HG02610 (cell line): ENCODE measurements at regions not wholly inside any gene's neighbourhood (a gene's known extent, or its start where the extent isn't known, plus 50 kb on each side); places are given as distances from the start of the nearest gene placed in this dataset.
"Not testable (repeated sequence)": the region's sequence is repeated elsewhere in the genome, so short reads cannot be mapped to it uniquely, and the experiment has no call there.

Experiments used
- ATAC-seq: cut with Tn5 transposase; IDR thresholded peaks from one replicate; pipeline ENCODE4 v1.9.1; 2021; ENCODE audit warnings: mild to moderate bottlenecking, moderate library complexity; ENCODE audit not compliant: unreplicated experiment

DNA sequence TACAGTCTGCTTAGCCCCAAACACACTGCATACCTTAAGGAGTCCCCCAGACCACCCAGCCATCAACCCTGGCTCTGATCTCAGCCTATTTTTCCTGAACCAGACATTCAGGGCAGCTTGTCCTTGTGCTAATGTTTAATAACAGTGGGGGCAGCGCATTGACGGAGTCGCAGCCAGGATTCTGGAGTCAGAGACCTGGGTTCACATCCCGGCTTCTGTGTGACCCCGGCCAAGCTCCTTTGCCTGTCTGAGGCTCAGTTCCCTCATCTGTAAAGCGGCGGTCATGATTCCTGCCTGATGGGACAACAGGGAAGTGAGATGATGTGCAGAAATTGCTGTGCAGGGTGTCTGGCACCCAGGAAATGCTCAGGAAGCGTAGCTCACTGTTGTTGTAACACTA, 63.1 kb downstream of the MATN1 start:
- no peak for ATAC-seq

DNA sequence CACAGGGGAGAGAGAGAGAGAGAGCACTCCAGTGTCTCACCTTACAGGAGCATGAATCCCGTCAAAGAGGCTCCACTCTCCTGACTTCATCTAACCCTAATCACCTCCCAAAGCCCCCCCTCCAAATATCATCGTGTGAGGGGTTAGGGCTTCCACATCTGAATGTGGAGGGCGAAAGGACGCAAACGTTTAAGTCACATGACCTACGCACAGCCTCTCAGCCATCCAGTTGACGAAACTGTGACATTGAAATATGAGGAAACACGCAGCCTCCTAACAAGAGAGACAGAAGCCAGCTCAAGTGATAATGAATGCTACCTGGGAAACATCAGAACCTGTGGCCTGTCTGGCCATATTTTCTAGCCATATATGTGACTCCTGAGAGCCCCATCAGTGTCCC, 63.7 kb downstream of the MATN1 start:
- ATAC-seq = no peak

DNA sequence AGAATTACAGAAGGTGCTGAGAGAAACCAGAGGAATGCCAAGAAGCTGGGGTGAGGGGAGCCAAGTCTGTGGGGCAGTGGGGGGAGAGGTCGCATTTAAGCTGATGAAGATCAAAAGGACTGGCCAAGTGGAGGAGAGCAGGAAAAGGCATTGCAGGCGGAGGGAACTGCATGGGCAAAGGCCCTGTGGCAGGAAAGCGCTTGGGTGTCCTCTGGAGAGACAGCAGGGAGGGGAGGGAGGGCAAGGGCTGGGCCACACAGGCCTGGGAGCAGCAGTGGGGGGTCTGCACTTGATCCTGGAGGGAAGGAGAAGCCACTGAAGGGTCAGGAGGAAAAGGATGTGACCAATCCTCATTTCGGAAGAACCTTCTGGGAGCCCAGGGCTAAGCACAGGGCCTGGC, 65.0 kb downstream of the MATN1 start:
- ATAC-seq = not testable (repeated sequence)

DNA sequence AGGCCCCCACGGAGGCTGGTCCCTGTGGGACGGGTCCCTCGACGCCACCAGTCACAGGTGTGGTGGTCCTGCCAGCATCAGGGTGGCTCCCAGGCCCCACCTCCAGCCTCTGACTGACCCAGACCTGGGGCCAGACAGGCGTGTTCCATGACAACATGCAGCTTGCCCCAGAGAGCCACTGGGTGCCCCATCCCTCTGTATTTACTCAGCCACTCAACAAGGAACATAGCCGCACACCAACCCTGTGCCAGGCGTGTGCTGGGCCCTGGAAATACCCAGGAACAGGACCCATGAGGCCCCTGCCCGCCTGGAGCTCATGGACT, 65.4 kb downstream of the MATN1 start:
- ATAC-seq = no peak

DNA sequence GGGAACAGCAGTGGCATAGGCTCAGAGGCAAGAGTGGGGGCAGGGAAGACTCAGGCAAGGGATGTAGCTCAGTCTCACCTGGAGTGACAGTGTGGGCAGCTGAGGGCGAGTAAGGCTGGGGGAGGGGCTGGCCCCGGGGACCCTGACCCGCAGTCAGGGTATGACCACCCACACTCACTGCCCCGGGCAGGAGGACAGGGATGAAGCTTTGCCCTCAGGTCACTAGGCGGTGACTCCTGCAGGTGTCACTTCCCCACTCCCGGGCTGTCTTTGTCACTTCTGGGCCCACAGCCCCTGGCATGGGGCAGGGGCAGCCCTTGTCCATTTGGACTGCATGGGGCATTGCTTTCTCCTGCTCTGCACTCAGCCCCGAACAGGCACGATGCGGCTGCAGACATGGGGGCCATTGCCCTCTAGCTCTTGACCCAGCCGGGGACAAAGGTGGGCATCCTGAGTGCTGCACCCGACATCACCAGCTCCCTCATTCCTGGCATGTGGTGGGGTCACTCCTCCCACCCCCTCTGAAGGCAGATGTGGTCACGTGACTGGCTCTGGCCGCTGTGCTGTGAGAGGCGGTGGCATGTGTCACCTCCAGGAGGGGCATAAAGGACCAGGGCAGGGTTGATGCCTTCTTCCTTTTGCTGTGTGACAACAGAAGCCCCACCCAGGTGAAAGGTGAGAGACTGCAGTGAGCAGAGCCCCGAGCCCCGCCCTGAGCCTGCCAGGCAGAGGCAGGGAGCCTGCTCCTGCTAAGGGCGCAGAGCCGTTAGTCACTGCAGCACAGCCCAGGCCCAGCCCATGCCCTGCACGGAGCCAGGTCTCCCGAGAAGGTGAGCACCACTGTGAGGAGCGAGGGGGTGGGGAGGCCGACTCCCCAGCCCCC, 66.0 kb downstream of the MATN1 start:
- no peak for ATAC-seq

DNA sequence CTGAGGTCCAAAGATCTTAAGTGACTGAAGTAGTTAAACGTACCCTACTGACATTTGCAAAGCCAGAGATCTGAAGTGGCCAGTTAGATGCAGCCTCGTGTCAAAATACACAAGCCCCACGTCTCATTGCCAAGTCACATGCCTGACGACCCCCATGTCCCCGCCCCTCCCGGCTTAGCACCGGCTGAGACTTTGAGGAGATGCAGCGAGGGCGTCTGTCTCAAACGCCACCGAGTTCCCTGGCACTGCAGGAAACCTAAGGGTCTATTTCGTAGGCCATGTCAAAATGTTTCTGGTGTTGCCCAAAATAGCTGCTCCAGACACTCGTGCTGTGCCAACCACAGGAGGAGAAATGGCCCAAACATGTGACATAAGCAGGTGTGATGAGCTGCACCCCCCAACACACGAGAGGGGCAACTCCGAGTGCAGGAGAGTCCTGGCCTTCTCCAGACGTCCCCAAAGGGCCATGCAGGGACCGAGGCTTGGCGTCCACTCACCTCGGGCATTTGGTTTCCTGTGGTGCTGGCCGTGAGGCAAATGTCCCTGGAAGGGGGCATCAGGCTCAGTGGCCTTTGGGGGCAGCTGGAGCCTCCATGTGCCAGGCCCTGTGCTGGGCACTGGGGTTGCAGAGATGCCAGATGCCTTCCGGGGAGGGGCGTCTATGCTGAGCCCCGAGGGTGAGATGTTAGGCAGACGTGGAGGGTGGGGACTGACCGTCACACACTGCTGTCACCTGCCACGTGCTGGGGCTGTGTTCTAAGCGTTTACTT, 67.0 kb downstream of the MATN1 start:
- ATAC-seq = no peak

DNA sequence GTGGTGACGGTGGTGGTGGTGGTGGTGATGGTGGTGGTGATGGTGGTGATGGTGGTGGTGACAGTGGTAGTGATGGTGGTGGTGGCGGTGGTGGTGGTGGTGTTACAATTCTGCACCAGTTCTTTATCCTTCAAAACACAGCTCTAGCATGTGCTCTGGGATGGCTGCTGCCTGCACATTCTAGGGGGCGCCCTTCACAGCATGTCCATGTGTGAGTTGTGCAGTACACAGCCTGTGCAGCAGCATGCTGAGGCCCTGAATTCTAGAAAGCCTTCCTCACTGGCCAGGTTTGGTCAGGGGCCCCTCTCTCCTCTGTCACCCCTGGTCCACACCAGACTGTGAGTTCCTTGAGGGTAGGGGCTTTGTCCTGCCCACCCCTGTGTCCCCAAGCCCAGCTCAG, 67.7 kb downstream of the MATN1 start:
- ATAC-seq = no peak

DNA sequence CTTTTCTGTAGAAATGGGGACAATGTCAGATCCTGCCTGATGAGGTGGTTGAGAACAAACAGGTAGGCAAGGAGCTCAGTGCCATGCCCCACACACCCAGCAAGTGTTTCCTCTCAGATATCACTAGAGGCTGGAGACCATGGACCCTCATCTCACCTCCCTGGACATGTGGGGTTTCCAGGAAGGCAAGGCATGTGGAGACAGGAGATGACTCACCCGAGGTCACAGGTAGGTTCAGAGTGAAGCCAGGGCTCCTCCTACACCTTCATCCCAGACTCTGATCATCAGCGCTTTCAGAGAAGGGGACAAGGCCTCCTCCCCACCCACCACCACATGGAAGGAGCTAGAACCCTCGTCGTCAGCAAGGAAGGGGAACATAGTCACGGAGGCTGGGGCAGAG, 69.2 kb downstream of the MATN1 start:
- ATAC-seq = no peak

DNA sequence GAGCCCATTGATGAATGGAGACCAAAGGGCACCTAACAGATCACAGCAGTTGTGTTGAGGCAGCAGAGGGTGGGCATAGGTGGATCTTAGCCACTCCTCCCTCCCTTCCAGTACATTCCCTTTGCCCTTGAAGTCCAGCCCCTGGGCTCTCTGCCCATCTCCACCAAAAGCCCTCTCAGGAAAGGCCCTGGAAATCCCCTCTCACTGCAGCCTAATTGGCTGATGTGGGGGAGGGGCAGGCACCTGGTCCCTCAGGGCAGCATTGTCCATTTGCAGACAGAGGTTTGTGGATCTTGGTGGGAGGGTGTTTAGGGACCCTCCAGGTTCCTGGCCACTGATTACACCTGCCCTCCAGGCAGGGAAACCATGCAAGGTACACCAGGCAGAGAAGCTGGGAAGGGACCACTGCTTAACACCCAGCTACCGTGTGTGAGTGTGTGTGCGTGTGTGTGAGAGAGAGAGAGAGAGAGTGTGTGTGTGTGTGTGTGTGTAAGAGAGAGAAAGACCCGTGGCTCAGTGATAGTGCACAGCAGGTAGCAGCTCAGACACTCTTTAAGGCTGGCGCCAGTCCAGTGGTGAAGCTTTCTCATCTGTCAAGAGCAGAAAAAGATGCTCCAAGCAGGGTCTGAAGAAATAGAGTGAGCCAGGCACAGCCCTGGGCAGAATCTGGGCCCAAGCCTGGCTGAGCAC, 71.1 kb downstream of the MATN1 start:
- ATAC-seq = no peak

DNA sequence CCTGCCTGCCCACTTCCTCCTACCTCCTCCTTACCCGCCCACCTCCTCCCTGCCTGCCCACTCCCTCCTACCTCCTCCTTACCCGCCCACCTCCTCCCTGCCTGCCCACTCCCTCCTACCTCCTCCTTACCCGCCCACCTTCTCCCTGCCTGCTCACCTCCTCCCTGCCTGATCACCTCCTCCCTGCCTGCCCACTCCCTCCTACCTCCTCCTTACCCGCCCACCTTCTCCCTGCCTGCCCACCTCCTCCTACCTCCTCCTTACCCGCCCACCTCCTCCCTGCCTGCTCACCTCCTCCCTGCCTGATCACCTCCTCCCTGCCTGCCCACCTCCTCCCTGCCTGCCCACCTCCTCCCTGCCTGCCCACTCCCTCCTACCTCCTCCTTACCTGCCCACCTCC, 72.0 kb downstream of the MATN1 start:
- not testable (repeated sequence) for ATAC-seq

DNA sequence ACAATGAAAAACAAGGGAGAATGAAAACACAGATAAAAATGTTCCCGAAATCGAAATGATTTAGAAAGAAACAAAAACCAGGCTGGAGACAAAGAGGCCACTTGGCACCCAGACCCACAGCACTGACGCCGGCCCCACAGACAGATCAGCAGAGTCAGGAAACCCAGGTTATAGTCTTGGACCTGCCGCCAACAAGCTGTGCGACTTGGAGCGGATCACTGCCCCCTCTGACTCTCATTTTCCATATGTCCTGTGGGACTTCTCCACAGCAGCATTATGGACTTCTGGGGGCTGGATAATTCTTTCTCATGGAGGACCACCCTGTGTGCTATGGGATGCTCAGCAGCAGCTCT, 72.4 kb downstream of the MATN1 start:
- no peak for ATAC-seq

DNA sequence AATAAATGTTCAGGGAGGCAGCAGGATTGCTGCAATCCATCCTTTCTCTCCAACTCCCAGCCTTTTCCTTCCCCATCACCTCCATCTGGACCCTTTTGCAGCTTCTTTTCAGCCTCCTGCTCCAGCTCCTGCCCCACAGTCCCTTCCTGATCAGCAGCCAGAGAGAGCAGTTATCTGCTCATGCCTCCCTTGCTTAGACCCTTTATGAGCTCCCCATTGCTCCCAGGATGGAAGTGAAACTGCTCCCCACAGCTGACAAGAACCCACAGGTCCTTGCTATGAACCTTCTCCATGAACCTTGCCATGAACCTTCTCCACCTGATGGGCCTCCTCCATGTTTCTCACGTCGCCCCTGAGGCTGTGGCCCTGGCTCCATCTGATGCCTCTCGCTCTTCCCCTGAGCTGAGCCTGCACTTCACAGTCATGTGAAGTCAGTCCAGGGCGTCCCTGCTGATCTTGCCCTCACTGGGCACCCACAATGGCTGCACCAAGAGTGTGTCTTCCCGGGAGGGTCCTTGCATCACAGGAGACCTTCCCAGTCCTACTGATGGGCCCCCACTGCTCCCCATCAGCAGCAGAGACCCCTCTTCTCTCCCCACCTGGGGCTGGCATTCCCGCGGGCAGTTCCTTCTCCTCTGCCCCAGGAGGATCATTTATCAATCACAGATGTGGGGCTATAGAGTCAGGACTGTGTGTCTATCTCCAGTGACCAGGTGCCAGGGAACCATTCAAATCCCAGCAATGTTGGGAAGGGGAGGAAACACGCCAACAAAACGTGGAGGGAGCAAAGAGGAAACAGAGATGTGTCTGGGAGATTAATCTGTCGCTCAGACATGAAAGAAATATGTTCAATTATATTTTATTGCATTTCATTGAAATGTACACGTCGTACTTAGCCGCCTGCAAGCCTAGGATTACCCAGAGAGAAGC, 73.1 kb downstream of the MATN1 start:
- ATAC-seq = no peak

DNA sequence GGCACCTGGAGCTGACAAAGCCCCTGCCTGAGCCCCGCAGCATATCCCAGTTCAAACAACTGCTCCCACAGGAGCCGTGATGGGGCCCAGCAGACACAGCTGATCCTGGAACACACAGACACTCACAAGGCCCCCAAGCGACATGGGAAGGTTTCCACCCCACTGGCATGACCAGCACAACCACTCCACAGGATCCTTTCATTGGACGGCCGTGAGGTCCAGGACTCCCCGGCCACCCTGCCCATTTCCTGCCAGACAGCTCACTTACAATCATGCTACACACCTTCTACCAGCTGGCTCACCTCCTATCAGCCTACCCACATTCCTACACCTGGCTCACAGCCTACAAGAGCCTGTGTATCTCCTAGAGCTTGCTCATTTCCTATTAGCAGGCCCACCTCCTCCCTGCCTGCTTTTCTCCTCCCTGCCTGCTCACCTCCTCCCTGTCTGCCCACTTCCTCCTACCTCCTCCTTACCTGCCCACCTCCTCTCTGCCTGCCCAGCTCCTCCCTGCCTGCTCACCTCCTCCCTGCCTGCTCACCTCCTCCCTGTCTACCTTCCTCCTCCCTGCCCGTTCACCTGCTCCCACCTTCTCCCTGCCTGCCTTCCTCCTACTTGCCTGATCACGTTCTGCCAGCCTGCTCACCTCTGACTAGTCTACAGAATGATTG, 73.9 kb downstream of the MATN1 start:
- no peak for ATAC-seq

DNA sequence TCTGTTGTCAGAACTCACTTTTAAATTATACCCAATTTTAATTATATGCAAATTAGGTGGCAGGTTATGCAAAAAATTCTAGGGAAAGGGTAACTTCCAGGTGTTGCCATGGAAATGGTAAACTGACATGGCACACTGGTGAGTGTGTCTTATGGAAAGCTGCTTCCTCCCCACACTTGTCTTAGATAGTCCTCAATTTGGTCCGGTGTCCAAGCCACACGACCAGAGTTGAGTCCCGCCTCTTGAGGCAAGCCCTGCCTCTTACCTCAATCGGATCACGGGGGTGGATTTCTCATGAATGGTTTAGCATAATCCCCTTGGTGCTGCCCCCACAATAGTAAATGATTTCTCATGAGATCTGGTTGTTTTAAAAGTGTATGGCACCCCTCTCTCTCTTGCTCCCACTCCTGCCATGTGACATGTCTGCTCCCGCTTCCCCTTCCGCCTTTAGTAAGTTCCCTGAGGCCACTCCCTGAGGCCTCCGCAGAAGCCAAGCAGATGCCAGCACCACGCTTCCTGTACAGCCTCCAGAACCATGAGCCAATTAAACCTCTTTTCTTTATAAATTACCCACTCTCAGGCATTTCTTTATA, 74.9 kb downstream of the MATN1 start:
- no peak for ATAC-seq

DNA sequence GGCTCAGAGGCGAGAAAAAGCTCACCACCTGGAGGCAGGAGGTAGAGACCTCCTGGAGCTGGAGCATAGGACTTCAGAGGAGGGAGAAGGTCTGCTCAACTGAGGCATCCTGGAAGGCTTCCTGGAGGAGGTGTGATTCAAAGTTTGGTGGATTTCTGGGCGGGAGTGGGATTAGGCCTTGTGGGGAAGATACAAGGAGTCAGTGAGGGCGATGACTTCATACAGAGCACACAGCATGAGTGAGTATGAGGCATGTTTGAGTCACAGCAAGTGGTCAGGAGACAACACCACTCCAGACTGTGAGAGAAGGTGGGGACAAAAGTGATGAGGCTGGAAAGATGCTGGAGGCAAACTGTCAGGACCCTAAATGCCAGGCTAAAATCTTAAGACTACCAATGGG, 77.6 kb downstream of the MATN1 start:
- no peak for ATAC-seq

DNA sequence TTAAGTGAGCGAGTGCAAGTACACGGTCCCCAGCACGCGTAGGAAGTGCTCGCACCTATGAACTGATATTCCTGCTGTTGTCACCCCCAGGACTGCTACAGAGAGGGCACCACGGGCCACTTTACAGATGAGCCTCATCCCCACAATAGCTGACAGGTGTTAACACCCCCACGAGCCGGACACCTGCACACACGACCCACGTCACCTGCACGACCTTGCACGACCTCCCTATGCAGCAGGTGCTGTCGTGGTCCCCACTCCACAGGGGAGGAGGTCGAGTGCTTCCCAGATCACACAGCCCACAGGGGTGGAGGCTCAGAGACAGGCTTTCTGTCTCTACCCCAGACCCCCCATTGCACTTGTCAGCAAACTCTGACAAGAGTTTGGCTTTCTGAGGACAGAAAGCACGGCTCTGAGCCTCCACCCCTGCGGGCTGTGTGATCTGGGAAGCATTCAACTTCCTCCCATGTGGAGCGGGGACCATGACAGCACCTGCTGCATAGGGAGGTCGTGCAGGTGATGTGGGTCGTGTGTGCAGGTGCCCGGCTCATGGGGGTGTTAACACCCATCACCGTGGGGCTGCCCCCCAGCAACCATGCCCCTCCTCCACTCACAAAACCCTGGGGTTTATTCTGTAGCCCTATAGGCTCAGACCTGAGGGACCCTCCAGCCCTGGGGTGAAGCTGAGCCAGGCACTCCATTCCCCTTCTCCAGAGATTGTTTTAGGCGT, 80.8 kb downstream of the MATN1 start:
- no peak for ATAC-seq

DNA sequence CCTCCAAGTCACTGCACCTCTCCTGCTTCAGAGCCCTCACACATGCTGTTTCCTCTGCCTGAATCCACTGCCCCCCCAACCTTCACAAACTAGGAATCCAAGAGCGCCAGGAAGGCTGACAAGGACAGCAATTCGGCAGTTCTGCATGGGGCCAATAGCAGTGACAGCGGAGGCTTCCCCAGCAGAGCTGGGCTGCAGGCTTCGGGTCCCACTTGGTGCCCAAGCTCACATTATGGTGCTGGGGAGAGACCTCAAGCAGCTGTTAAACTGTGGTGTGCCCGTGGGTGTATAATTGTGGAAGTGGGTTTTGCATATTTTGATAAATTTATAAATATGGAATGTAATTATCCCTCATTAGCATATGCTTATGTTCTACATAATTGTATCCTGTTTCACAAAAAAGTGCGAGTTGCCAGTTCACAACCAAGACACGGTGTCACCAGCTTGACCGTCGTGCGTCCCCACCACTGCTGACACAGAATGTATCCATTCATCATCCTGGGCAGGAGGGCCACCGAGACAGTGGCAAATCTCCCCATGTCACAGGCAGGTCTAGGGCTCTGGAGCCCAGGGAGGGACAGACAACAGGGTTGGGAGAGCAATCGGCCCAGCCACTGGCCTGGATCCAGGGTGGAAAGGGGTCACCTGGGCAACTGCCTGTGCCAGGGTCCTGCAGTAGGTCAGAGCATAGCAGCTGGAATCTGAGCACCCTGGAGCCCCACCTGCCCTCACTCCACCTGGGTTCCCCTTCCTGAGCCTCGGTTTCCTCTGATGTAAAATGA, 81.6 kb downstream of the MATN1 start:
- no peak for ATAC-seq

DNA sequence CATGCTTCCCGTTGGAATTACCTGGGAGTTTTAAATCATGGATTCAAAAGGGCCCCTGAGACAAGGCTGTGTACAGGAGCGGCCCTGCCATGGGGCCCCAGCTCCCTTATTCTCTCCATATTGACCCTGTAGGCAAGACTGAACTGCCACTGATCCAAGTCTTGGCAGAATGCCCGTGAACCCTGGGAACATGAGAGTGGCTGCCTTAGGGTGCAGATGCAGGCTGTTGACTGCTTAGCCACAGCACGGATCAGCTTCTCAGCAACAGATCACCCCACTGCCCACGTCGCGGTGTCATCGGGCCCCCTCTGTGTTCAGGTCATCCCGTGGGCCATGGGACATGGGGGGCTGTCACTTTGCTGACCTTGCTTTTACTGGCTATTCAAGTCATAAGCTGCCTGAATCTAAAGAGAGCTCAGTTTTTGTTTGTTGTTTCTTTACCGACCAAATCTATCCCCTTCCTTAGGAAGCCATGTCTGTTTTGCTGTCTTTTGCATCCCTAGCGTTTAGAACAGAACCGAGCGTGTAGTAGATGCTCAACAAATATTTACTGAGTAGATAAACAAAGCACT, 83.4 kb downstream of the MATN1 start:
- ATAC-seq = no peak
